AG04449 (cell line): ENCODE measurements at regions not wholly inside any gene's neighbourhood (a gene's known extent, or its start where the extent isn't known, plus 50 kb on each side); places are given as distances from the start of the nearest gene placed in this dataset.

Source experiments
- CTCF ChIA-PET: fragments of 350-600 bp; formaldehyde crosslinking; extraction: SDS; loops from one replicate; lab custom pipeline; 2021; ENCODE audit warnings: antibody characterized with exemption; lab: Yijun Ruan, JAX
- POLR2A ChIA-PET: fragments of 400-600, 350-600 bp; formaldehyde crosslinking; extraction: SDS; loops from one replicate; lab custom pipeline; 2020; ENCODE audit warnings: antibody characterized with exemption, inconsistent platforms; lab: Yijun Ruan, JAX
- DNase-seq: peaks from one replicate; pipeline ENCODE4 v3.0.0-alpha.2; 2010; ENCODE audit warnings: low read depth, low spot score
- H3K4me3 ChIP-seq: 2 replicates; pipeline ENCODE4 v1.5.1; 2011; ENCODE audit warnings: low read depth, mild to moderate bottlenecking, control low read depth, low read length
- TF ChIP-seq, protein P1 (sequence below): IDR thresholded peaks from one replicate; pipeline ENCODE4 v1.5.1; 2011; ENCODE audit warnings: mild to moderate bottlenecking, moderate library complexity, low read length, control low read depth, inconsistent platforms; ENCODE audit not compliant: insufficient read depth; ENCODE audit errors: missing control alignments

DNA sequence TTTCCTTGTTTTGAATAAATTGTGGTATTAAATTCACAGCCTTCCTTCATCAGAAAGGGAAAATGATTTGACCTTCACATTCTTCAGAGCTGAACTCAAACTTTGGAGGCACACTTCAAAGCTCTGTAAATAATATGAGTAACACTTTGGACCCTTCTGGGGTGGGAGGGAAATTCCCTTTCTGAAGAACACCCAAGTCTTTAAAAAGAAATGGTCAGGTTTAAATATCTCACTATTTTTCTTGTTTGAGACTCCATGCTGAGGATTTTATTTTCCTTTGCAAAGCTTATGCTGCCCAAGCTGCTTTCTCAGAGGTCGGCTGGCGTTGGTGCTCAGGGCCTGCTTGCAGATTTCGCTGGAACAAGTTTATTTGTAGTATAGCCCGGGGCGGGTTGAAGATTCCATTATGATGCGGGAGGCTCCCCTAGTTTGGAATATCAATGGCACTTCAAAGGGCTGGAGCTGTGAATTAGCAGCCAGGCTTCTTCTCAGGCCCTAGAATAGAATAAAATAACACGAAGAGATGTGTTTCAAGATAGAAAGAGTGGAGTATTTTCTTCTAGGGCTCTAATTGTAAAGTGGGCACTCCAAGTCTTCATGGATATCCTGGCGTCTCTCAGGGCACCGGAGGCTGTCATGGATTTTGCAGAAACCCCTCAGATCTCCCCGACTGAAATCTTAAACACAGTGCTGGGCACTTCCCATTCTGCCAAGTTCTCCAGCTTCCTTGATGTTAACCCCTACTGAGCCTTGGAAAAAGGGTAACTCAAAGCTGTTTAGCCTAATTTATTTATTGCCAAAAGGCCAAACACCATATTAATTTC lies 315.6 kb downstream of the GPAT3 start:
- CTCF ChIA-PET = interaction anchor here (1.3 kb wide), 1 partner anchor 21 kb away, joined by 3 read pairs; no protein-coding TSS in a partner anchor
- TF ChIP-seq, protein P1, sequence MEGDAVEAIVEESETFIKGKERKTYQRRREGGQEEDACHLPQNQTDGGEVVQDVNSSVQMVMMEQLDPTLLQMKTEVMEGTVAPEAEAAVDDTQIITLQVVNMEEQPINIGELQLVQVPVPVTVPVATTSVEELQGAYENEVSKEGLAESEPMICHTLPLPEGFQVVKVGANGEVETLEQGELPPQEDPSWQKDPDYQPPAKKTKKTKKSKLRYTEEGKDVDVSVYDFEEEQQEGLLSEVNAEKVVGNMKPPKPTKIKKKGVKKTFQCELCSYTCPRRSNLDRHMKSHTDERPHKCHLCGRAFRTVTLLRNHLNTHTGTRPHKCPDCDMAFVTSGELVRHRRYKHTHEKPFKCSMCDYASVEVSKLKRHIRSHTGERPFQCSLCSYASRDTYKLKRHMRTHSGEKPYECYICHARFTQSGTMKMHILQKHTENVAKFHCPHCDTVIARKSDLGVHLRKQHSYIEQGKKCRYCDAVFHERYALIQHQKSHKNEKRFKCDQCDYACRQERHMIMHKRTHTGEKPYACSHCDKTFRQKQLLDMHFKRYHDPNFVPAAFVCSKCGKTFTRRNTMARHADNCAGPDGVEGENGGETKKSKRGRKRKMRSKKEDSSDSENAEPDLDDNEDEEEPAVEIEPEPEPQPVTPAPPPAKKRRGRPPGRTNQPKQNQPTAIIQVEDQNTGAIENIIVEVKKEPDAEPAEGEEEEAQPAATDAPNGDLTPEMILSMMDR = no peak
- DNase-seq = no peak
- no peak overlapping the region for H3K4me3 ChIP-seq
- POLR2A ChIA-PET = interaction anchor here (0.8 kb wide), 1 partner anchor 316 kb away, joined by 4 read pairs; no protein-coding TSS in a partner anchor

DNA sequence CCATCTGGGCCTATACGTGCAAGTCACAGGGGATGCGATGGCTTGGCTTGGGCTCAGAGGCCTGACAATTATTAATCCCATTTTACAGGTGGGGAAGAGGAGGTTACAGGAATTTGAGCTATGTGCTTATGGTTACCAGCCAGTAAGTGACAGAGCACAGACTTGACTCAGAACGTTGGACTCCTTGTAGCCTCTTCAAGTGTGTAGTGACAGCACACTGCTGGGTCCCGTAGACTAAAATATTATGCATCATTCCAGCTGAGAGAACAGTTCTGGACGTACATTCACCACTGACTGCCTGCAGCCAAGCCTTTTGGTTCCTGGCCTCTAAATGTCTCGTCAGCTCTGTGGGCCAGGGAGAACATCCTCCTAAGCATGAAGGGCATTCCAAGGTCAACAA lies 314.5 kb downstream of the GPAT3 start:
- DNase-seq = no peak

DNA sequence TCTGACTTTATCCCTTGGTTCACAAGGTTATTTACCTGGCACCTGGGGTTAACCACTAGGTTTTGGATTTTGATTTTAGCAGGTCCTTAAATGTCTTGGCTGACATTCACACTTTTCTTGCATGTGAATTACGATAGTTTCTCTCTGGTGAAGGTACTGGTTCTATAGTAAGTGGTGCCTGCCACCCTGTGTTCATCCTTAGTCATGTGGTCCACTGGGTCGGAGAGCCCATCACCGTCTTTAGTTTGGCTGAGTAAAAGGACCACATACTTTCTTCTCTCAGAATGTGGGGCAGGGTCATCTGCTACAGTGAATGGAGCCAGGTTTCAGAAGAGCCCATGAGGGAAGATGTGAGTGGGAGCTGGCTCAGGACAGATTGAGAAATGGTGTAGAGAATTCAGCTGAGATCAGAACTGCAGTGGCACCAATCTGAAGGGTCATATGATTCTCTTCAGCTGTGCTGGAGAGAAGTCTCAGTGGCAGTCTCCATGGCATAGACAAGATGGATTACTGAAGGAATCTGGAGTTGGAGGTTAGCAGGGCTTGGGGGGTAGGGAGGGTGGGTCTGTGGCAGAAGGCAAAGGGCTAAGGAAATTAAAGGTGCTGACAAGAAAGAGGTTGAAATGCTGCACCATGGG lies 310.4 kb downstream of the GPAT3 start:
- H3K4me3 ChIP-seq = no peak overlapping the region
- POLR2A ChIA-PET = no interaction called here
- TF ChIP-seq, protein P1 = no peak
- no peak for DNase-seq
- CTCF ChIA-PET = no interaction called here

More for the DNA sequence above, 314.5 kb downstream of the GPAT3 start:
- TF ChIP-seq, protein P1 = no peak
- ChIA-PET POLR2A (no interaction called here), CTCF (no interaction called here)
- no peak overlapping the region for H3K4me3 ChIP-seq

DNA sequence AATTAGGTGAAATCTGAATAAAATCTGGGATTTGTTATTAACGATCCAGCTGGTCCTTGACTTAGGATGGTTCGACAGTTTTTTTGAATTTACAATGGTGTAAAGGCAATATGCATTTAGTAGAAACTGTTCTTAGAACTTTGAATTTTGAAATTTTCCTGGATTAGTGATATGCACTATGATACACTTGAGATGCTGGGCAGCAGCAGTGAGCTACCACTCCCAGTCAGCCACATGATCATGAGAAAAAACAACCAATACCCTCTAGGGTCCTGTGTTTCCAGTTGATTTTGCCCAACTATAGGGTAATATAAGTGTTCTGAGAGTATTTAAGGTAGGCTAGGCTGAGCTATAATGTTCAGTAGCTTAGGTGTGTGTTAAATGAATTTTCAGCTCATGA lies 303.7 kb downstream of the GPAT3 start:
- TF ChIP-seq, protein P1 = no peak
- no peak overlapping the region for H3K4me3 ChIP-seq
- ChIA-PET POLR2A (no interaction called here), CTCF (no interaction called here)
- no peak for DNase-seq

DNA sequence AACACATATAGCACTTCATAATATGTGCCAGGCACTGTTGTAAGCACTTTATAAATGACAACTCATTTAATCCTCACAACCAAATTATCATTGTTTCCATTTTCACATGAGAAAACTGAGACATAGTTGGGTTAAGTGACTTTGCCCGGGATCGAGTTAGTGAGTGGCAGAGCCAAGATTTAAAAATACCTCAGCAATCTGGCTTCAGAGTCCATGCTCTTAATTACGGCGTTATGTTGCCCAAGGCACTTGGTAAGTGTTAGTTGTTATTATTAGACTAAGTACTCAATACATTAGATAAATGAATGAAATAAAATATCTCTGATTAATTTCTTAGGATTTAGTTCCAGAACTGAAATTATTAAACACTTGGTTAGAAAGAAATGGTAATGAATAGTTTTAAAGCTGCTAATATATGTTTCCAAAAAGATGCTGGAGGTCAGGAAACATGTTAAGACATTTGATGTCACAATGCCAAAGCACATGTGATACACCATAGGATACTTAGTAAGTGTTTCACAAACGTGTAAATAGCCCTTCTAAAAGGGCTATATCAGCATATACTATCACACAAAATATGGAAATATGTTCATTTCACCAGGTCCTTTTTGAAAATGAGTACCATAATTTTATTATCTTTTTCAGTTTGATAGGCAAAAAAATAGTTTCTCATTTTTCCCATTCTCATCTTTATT lies 301.9 kb downstream of the GPAT3 start:
- no peak for DNase-seq
- ChIA-PET CTCF (no interaction called here), POLR2A (no interaction called here)
- H3K4me3 ChIP-seq = no peak overlapping the region
- TF ChIP-seq, protein P1 = no peak

DNA sequence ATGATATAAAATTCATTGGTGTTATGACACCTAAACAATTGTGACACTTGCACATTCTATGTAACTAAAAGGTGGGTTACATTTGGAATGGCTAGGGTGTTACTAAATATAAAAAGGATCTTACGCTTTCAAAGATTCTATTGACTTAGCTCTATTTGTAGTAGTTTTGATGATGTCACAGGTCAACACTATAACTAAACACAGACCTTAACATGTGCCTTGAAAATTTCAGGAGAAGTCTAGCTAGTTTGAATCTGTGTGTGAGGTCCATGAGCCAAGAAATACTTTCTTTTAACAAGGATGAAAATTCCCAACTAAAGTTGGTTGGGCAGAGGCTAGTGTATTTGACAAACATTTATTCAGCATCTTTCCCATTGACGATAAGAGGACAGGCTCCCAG lies 298.0 kb downstream of the GPAT3 start:
- CTCF ChIA-PET = no interaction called here
- TF ChIP-seq, protein P1 = no peak

More for the DNA sequence above, 298.0 kb downstream of the GPAT3 start:
- H3K4me3 ChIP-seq = no peak overlapping the region
- DNase-seq = no peak
- POLR2A ChIA-PET = no interaction called here
